Mucosa of rectum (tissue), 2 donors: ENCODE measurements at regions not wholly inside any gene's neighbourhood (a gene's known extent, or its start where the extent isn't known, plus 50 kb on each side); places are given as distances from the start of the nearest gene placed in this dataset.

Experiments used
- H3K27ac ChIP-seq, 2 donors: one replicate each; pipeline ENCODE4 v1.7.0; 2013; ENCODE audit warnings: inconsistent platforms in 2 of 2, low read depth in 2 of 2, low read length in 2 of 2
- H3K27me3 ChIP-seq, 2 donors: one replicate each; pipeline ENCODE4 v1.7.0; 2013; ENCODE audit warnings: low read length in 2 of 2; ENCODE audit not compliant: control insufficient read depth in 2 of 2, insufficient read depth in 2 of 2
- H3K36me3 ChIP-seq, 2 donors: one replicate each; pipeline ENCODE4 v1.7.0; 2013; ENCODE audit warnings: low read length in 2 of 2; ENCODE audit not compliant: control insufficient read depth in 2 of 2, insufficient read depth in 2 of 2
- H3K4me1 ChIP-seq, 2 donors: one replicate each; pipeline ENCODE4 v1.7.0; 2013; ENCODE audit warnings: low read length in 2 of 2, mild to moderate bottlenecking in 1 of 2; ENCODE audit not compliant: control insufficient read depth in 2 of 2, insufficient read depth in 2 of 2
- H3K4me3 ChIP-seq, 2 donors: one replicate each; pipeline ENCODE4 v1.7.0; 2013; ENCODE audit warnings: low read length in 2 of 2
- H3K9ac ChIP-seq, 2 donors: one replicate each; pipeline ENCODE4 v1.7.0; 2013; ENCODE audit warnings: low read length in 2 of 2, low read depth in 1 of 2, mild to moderate bottlenecking in 1 of 2
- H3K9me3 ChIP-seq, 2 donors: one replicate each; pipeline ENCODE4 v1.7.0; 2013; ENCODE audit warnings: low read length in 2 of 2; ENCODE audit not compliant: control insufficient read depth in 2 of 2
- donor health status: healthy.
- donor health status: Normal muscosa, but diverticular disease.

- peak overlapping the region in 1 of 2 donors; percentile 9 for H3K27ac ChIP-seq
- no peak overlapping the region for H3K9ac ChIP-seq
- H3K36me3 ChIP-seq, result no peaks in the 10 kb centered on the region
- H3K4me3 ChIP-seq, result no peak overlapping the region
- H3K27me3 ChIP-seq, result no peaks in the 10 kb centered on the region
- H3K4me1 ChIP-seq, result peaks cover 8 to 37% of the 10 kb centered on the region in 2 donors
- no peaks in the 10 kb centered on the region for H3K9me3 ChIP-seq
Observed at GRCh38 chr2:20111311-20112131, 60.1 kb upstream of the LAPTM4A start.

GRCh38 chr2:20110876-20111275 is 59.4 kb upstream of the LAPTM4A start:
- no peak overlapping the region for H3K4me3 ChIP-seq
- no peaks in the 10 kb centered on the region for H3K27me3 ChIP-seq
- peak overlapping the region in 1 of 2 donors; percentile 9 for H3K27ac ChIP-seq
- peaks cover 8 to 31% of the 10 kb centered on the region in 2 donors for H3K4me1 ChIP-seq
- no peak overlapping the region for H3K9ac ChIP-seq
- no peaks in the 10 kb centered on the region for H3K9me3 ChIP-seq
- no peaks in the 10 kb centered on the region for H3K36me3 ChIP-seq

- H3K9me3 ChIP-seq, result no peaks in the 10 kb centered on the region
- H3K4me1 ChIP-seq, result peaks cover 3 to 26% of the 10 kb centered on the region in 2 donors
- no peaks in the 10 kb centered on the region for H3K36me3 ChIP-seq
- no peak overlapping the region for H3K27ac ChIP-seq
- no peak overlapping the region for H3K9ac ChIP-seq
- no peaks in the 10 kb centered on the region for H3K27me3 ChIP-seq
- no peak overlapping the region for H3K4me3 ChIP-seq
Observed at GRCh38 chr2:20110383-20110782, 59.0 kb upstream of the LAPTM4A start.

GRCh38 chr2:20108655-20109396 is 57.4 kb upstream of the LAPTM4A start:
- Histone ChIP-seq H3K9ac (no peak overlapping the region), H3K27me3 (no peaks in the 10 kb centered on the region), H3K9me3 (no peaks in the 10 kb centered on the region), H3K4me3 (peak overlapping the region in 1 of 2 donors; percentile 35), H3K36me3 (no peaks in the 10 kb centered on the region), H3K4me1 (peaks cover 0 to 16% of the 10 kb centered on the region in 2 donors), H3K27ac (peak overlapping the region; percentile 66 to 69)

- no peak overlapping the region for H3K4me3 ChIP-seq
- peaks cover 0 to 11% of the 10 kb centered on the region in 2 donors for H3K4me1 ChIP-seq
- no peaks in the 10 kb centered on the region for H3K27me3 ChIP-seq
- H3K27ac ChIP-seq, result no peak overlapping the region
- H3K9me3 ChIP-seq, result no peaks in the 10 kb centered on the region
- no peaks in the 10 kb centered on the region for H3K36me3 ChIP-seq
- no peak overlapping the region for H3K9ac ChIP-seq
Observed at GRCh38 chr2:20107776-20108175, 56.3 kb upstream of the LAPTM4A start.

GRCh38 chr2:20107352-20107751 is 55.9 kb upstream of the LAPTM4A start:
- Histone ChIP-seq H3K9me3 (no peaks in the 10 kb centered on the region), H3K9ac (no peak overlapping the region), H3K36me3 (no peaks in the 10 kb centered on the region), H3K4me1 (peaks cover 0 to 11% of the 10 kb centered on the region in 2 donors), H3K27ac (no peak overlapping the region), H3K4me3 (no peak overlapping the region), H3K27me3 (no peaks in the 10 kb centered on the region)

- H3K9ac ChIP-seq, result no peak overlapping the region
- peaks cover 0 to 5% of the 10 kb centered on the region in 2 donors for H3K9me3 ChIP-seq
- H3K36me3 ChIP-seq, result no peaks in the 10 kb centered on the region
- H3K27me3 ChIP-seq, result no peaks in the 10 kb centered on the region
- peak overlapping the region in 1 of 2 donors; percentile 50 for H3K4me3 ChIP-seq
- peaks cover 0 to 11% of the 10 kb centered on the region in 2 donors for H3K4me1 ChIP-seq
- peak overlapping the region in 1 of 2 donors; percentile 17 for H3K27ac ChIP-seq
Observed at GRCh38 chr2:20106746-20107145, 55.3 kb upstream of the LAPTM4A start.

- peaks cover 0 to 11% of the 10 kb centered on the region in 2 donors for H3K4me1 ChIP-seq
- no peak overlapping the region for H3K4me3 ChIP-seq
- H3K9ac ChIP-seq, result no peak overlapping the region
- H3K27ac ChIP-seq, result no peak overlapping the region
- no peaks in the 10 kb centered on the region for H3K36me3 ChIP-seq
- H3K9me3 ChIP-seq, result peaks cover 0 to 5% of the 10 kb centered on the region in 2 donors
- H3K27me3 ChIP-seq, result no peaks in the 10 kb centered on the region
Observed at GRCh38 chr2:20104900-20105545, 53.6 kb upstream of the LAPTM4A start.

GRCh38 chr2:20103530-20103929 is 52.1 kb upstream of the LAPTM4A start:
- Histone ChIP-seq H3K9ac (no peak overlapping the region), H3K36me3 (no peaks in the 10 kb centered on the region), H3K27me3 (no peaks in the 10 kb centered on the region), H3K9me3 (peaks cover 0 to 5% of the 10 kb centered on the region in 2 donors), H3K4me1 (peaks cover 0 to 4% of the 10 kb centered on the region in 2 donors), H3K4me3 (no peak overlapping the region), H3K27ac (no peak overlapping the region)
